GM23338 (cell line): ENCODE measurements at regions not wholly inside any gene's neighbourhood (a gene's known extent, or its start where the extent isn't known, plus 50 kb on each side); places are given as distances from the start of the nearest gene placed in this dataset.

Experiments used
- ATAC-seq: fragments of 200-7000 bp; cut with Tn5 transposase; 3 replicates; pipeline ENCODE4 v1.9.1; 2020
- DNase-seq: peaks from one replicate; pipeline ENCODE4 v3.0.0-alpha.2; 2015; ENCODE audit warnings: low spot score
- H2AFZ ChIP-seq: fragments of 200-600 bp; sonication (generic); 2 replicates; pipeline ENCODE4 v1.8.0; 2016; ENCODE audit warnings: antibody characterized with exemption, mild to moderate bottlenecking, moderate library complexity
- H3F3A ChIP-seq: fragments of 200-600 bp; sonication (generic); replicated peaks from 2 replicates; pipeline ENCODE4 v1.8.0; 2017; ENCODE audit warnings: antibody characterized with exemption, mixed run types, low read depth
- H3K27ac ChIP-seq: fragments of 200-600 bp; sonication (generic); 2 replicates; pipeline ENCODE4 v1.6.1; 2016; ENCODE audit warnings: low read depth
- H3K27me3 ChIP-seq: fragments of 200-600 bp; sonication (generic); 2 replicates; pipeline ENCODE4 v1.8.0; 2016; ENCODE audit warnings: mild to moderate bottlenecking, mixed run types, moderate library complexity; ENCODE audit not compliant: insufficient read depth
- H3K36me3 ChIP-seq: fragments of 200-600 bp; sonication (generic); 2 replicates; pipeline ENCODE4 v1.8.0; 2016; ENCODE audit warnings: mild to moderate bottlenecking; ENCODE audit not compliant: insufficient read depth
- H3K4me1 ChIP-seq: fragments of 200-600 bp; sonication (generic); 2 replicates; pipeline ENCODE4 v1.8.0; 2016; ENCODE audit warnings: mild to moderate bottlenecking, moderate library complexity; ENCODE audit not compliant: insufficient read depth
- H3K4me2 ChIP-seq: fragments of 200-600 bp; sonication (generic); 2 replicates; pipeline ENCODE4 v1.7.1; 2017; ENCODE audit warnings: mixed run types
- H3K4me3 ChIP-seq: fragments of 200-600 bp; sonication (generic); 2 replicates; pipeline ENCODE4 v1.6.1; 2016; ENCODE audit warnings: mixed run types
- H3K79me2 ChIP-seq: fragments of 200-600 bp; sonication (generic); replicated peaks from 2 replicates; pipeline ENCODE4 v1.8.0; 2017; ENCODE audit warnings: mild to moderate bottlenecking; ENCODE audit not compliant: insufficient read depth
- H3K9me2 ChIP-seq: fragments of 200-600 bp; sonication (generic); 2 replicates; pipeline ENCODE4 v1.8.0; 2017; ENCODE audit not compliant: insufficient read depth
- H4K20me1 ChIP-seq: fragments of 200-600 bp; sonication (generic); replicated peaks from 2 replicates; pipeline ENCODE4 v1.8.0; 2017; ENCODE audit warnings: mild to moderate bottlenecking; ENCODE audit not compliant: insufficient read depth
- H3K27ac Mint-ChIP-seq: 2 replicates; pipeline ENCODE4 v1.8.0; 2020; ENCODE audit warnings: inconsistent platforms, mild to moderate bottlenecking, moderate library complexity, mixed read lengths
- H3K27me3 Mint-ChIP-seq: 3 replicates; pipeline ENCODE4 v1.8.0; 2022; ENCODE audit warnings: low read depth, mild to moderate bottlenecking, moderate library complexity, mixed read lengths, inconsistent platforms; ENCODE audit not compliant: insufficient read depth, poor library complexity
- H3K36me3 Mint-ChIP-seq: 3 replicates; pipeline ENCODE4 v1.8.0; 2021; ENCODE audit warnings: low read depth, mild to moderate bottlenecking, inconsistent platforms, moderate library complexity, mixed read lengths
- H3K4me1 Mint-ChIP-seq: 3 replicates; pipeline ENCODE4 v1.8.0; 2020; ENCODE audit warnings: mild to moderate bottlenecking, inconsistent platforms, mixed read lengths
- H3K4me3 Mint-ChIP-seq: 3 replicates; pipeline ENCODE4 v1.8.0; 2021; ENCODE audit warnings: moderate library complexity, mild to moderate bottlenecking, inconsistent platforms, mixed read lengths
- H3K9me3 Mint-ChIP-seq: 3 replicates; pipeline ENCODE4 v1.8.0; 2020; ENCODE audit warnings: moderate library complexity, mild to moderate bottlenecking, inconsistent platforms, mixed read lengths
- CTCF ChIP-seq, 2 experiments: fragments of 200-600 bp in 1 of 2; sonication (generic) in 1 of 2; conservative IDR thresholded peaks; 2 replicates each; pipeline versions ENCODE4 v1.5.1 to v1.6.1; 2016 to 2017; ENCODE audit warnings: antibody characterized with exemption in 2 of 2, low read depth in 2 of 2, mild to moderate bottlenecking in 2 of 2, moderate library complexity in 1 of 2
- EZH2 ChIP-seq: fragments of 200-600 bp; sonication (generic); IDR thresholded peaks from one replicate; pipeline ENCODE4 v1.8.0; 2017; ENCODE audit warnings: antibody characterized with exemption, mild to moderate bottlenecking, low read depth; ENCODE audit not compliant: unreplicated experiment
- NANOG ChIP-seq: IDR thresholded peaks from 2 replicates; pipeline ENCODE4 v1.6.1; 2016; ENCODE audit warnings: antibody characterized with exemption, borderline replicate concordance
- STAT1 ChIP-seq: IDR thresholded peaks from one replicate; pipeline ENCODE4 v1.6.1; 2016; ENCODE audit warnings: antibody characterized with exemption; ENCODE audit not compliant: unreplicated experiment
- ZNF114 ChIP-seq: fragments of 250-450 bp; sonication (Bioruptor Pico); IDR thresholded peaks from 2 replicates; pipeline ENCODE4 v1.5.0; 2020; ENCODE audit warnings: mild to moderate bottlenecking, moderate library complexity
- ZNF331 ChIP-seq: fragments of 250-450 bp; sonication (Bioruptor Pico); IDR thresholded peaks from 2 replicates; pipeline ENCODE4 v1.5.0; 2020; ENCODE audit warnings: low read depth, mild to moderate bottlenecking, moderate library complexity
- ZNF462 ChIP-seq: fragments of 250-450 bp; sonication (Bioruptor Pico); IDR thresholded peaks from 2 replicates; pipeline ENCODE4 v1.5.0; 2020; ENCODE audit warnings: mild to moderate bottlenecking, moderate library complexity

GRCh38 chrX:34770511-34770910 is 113.4 kb upstream of the TMEM47 start:
- H3K79me2 ChIP-seq: no peaks in the 10 kb centered on the region

More at GRCh38 chrX:34770511-34770910, 113.4 kb upstream of the TMEM47 start:
- Histone ChIP-seq H4K20me1 (no peaks in the 10 kb centered on the region), H3K4me3 (no peak overlapping the region), H2AFZ (no peak overlapping the region), H3K27me3 (no peaks in the 10 kb centered on the region), H3F3A (no peaks in the 10 kb centered on the region), H3K9me2 (no peaks in the 10 kb centered on the region), H3K27ac (no peak overlapping the region), H3K36me3 (no peaks in the 10 kb centered on the region), H3K4me2 (no peak overlapping the region), H3K4me1 (no peaks in the 10 kb centered on the region)
- no peak for ATAC-seq
- Mint-ChIP-seq H3K4me3 (no peak overlapping the region), H3K27ac (no peak overlapping the region), H3K9me3 (peaks cover 3% of the 10 kb centered on the region; the same call in 2 of the 3 replicates), H3K36me3 (peaks cover 5% of the 10 kb centered on the region; the same call in 2 of the 3 replicates), H3K27me3 (no peaks in the 10 kb centered on the region), H3K4me1 (no peaks in the 10 kb centered on the region; the same call in 2 of the 3 replicates)
- no peak for DNase-seq
- TF ChIP-seq CTCF (conservative IDR thresholded peaks at IDR 0.05; ENCODE audit: low read depth in 2 of 2) (no peak), ZNF114 (CRISPR knock-in tag) (no peak), NANOG (no peak), STAT1 (no peak), ZNF331 (CRISPR knock-in tag) (no peak), ZNF462 (CRISPR knock-in tag) (no peak), EZH2 (no peak)
